T follicular helper cell (primary cell): ENCODE measurements at regions not wholly inside any gene's neighbourhood (a gene's known extent, or its start where the extent isn't known, plus 50 kb on each side); places are given as distances from the start of the nearest gene placed in this dataset.

Experiments used
- DNase-seq: peaks from one replicate; pipeline ENCODE4 v3.0.0-alpha.2; 2020; ENCODE audit warnings: low read depth

- no peak for DNase-seq
These were observed 299.0 kb downstream of the TTC6 start for GRCh38 chr14:37894463-37894862.

DNA sequence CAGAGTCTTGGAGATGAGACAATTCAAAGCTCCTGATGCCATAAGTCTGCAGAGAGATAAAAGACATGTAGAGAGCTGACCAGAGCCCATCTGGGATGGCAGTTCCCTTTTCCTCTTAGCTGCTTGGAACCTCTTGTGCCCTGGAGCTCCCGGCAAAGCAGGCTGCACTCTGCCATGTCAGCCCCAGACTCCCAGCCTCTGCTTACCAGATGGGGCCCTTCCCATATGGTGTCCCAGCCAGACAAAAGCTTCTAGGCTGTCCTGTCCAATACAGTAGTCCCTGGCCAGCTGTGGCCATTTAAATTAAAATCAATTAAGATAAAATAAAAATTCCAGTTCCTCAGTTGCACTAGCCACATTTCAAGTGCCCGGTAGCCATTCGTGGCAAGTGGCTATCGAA lies 303.9 kb downstream of the TTC6 start:
- DNase-seq: no peak

GRCh38 chr14:37900561-37900960 lies 305.1 kb downstream of the TTC6 start:
- DNase-seq: no peak

GRCh38 chr14:37901978-37902377 lies 305.7 kb upstream of the SSTR1 start:
- no peak for DNase-seq

DNA sequence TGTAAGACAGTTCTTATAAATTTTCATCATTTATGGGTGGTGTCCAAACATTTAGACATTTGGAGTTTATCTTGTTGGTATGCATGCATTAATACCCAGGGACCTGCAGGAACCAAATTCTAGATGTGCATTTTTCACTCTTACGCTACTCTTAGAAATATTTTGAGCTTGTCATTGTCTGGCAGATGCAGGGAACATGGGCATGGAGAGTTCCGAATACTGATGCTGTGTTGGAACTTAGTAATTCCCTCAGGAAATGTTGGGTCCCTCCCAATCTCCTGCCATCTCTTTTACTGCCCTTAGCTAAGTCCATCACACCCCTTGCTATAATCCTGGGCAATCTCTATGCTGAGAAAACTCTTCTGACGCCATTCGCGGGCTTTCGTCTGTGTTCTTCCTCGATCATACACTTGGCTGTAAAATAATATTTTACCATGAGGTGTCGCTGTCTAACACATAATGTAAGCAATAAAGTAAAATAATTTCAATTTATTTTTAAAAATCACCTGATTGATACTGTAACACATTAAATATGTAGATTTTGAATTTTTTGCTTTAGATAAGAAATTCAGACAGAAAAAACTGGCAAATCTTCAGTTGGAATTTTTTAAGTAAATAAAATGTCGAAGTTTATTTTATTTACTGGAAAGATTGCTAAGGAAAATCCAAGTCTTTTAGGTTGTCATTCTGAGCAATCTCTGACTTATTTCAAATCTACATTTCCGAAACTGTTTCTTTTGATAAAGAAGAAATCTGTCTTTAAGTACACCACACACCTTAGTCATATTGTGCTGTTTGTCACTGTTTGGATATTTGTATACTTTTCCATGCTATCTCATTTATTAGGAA lies 304.1 kb upstream of the SSTR1 start:
- DNase-seq: no peak

DNA sequence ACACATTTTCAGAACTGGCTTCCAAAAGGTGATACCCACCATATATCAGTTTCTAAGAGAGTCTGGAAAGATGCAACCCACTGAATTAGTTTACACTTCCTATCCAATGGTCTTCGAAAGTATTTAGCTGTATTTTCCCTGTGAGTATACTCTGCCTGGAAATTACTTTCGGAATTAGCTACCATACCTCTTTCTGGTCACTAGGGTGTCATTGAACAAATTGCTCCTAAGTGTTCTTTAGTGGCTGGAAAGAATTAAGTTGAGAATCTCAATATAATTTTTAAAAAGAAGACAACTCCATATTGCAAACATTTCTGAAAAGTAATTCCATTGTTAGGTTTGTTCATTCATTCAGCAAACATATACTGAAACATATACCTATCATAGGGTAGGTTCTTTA lies 283.1 kb upstream of the SSTR1 start:
- no peak for DNase-seq

DNA sequence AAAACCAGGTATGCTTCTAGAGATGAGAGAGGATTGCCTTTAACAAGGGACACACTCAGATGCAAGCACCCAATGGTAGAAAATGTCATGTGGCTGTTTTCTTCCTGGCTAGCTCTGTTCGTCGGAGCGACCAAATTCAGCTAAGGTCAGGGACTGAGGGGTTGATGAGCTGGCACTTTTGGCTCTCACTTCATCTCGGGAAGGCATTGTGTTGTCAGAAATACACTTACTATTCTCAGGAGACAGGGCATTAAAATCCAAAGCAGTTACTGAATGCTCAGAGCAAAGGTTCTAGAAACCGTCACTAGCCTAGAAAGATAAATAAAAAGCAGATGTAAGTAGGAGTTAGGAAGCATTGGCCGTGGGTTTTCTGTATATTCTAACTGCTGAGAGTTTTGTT lies 275.7 kb upstream of the SSTR1 start:
- DNase-seq: no peak

DNA sequence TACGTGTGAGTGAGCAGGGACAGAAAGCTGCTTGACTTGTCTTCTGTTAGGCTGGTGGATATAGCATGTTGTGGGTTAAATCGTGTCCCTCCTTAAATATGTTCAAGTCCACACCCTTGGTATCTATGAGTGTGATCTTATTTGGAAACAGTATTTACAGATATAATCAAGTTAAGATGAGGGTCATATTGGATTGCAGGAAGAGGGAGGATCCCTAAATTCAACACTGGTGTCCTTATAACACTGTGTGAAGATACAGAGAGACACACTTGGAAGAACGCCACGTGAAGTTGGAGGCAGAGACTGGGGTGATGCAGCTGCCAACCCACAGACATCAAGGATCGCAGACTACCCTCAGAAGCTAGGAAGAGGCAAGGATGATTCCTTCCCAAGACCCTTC lies 275.2 kb upstream of the SSTR1 start:
- no peak for DNase-seq

GRCh38 chr14:37936971-37937370 lies 270.7 kb upstream of the SSTR1 start:
- no peak for DNase-seq

DNA sequence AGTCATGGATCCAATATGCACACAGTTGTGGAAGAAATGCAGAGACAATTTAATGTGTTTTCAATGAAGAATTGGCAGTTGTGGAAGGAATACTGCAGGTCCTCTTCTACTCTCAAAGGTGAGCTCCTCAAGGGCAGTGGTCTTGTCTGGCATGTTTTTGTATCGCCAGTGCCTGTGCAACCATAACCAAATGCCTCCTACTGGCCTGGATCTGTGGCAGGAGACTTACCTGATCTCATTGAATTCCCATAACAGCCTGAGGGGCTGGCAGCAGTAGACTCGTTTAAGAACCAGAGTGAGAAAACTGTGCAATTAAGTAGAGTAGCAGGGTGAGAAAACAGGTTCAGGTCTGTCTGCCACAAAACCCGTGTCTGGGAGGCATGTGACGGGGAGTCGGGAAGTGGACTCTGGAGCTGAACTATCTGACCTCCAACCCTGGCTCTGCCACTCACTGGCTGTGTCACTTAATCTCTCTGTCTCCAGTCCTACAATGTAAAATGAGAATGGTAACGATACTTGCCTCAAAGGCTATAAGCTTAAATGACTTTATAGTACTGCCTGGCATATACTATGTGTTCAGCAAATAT lies 268.2 kb upstream of the SSTR1 start:
- no peak for DNase-seq

GRCh38 chr14:37945959-37946358 lies 261.7 kb upstream of the SSTR1 start:
- DNase-seq: no peak

DNA sequence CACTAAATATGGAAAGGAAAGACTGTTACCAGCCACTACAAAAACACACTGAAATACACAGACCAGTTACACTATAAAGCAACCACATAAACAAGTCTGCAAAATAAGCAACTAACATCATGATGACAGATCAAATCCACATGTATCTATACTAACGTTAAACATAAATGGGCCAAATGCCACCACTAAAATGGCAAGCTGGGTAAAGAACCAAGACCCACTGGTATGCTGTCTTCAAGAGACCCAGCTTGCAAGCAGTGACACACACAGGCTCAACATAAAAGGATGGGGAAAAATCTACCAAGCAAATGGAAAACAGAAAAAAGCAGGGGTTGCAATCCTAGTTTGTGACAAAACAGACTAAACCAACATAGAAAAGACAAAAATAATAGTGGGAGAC lies 260.9 kb upstream of the SSTR1 start:
- DNase-seq: no peak

DNA sequence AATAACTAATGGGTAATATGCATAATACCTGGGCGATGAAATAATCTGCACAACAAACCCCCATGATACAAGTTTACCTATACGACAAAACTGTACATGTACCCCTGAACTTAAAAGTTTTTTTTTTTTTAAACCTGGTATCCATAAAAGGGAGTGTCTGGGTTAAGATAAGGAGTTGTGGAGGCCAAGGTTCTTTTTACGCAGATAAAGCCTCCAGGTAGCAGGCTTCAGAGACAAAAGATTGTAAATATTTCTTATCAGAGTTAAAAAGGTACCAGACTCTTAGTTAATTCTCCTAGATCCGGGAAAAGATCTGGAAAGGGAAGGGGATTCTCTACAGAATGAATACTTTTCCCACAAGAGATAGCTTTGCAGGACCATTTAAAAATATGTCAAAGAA lies 259.4 kb upstream of the SSTR1 start:
- DNase-seq: no peak

DNA sequence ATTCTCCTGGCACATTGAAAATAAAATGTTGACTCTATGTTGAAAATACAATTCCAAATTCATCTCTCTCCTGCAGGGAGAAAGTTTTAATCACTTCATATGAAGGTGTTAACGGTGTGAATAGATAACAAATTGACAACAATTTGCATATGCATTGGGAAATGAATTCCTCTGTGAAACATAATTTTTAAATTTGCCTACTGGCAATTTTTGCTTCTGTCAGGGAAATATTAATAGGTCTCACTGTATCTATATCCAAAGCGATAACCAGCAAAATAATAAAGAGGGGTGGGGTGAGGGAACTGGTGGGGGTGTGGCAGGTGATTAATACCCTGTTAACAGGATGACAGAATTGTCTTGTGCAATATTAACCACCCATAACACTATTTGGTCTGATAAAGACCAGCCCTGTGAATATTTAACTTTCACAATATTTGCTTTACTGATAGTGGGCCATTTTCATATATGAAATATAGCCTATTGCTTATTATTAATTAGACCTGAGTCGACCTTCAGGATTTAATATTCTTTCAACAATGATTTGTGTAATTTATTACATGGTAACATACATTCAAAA lies 239.0 kb upstream of the SSTR1 start:
- DNase-seq: no peak

GRCh38 chr14:37969511-37969979 lies 238.2 kb upstream of the SSTR1 start:
- DNase-seq: no peak

DNA sequence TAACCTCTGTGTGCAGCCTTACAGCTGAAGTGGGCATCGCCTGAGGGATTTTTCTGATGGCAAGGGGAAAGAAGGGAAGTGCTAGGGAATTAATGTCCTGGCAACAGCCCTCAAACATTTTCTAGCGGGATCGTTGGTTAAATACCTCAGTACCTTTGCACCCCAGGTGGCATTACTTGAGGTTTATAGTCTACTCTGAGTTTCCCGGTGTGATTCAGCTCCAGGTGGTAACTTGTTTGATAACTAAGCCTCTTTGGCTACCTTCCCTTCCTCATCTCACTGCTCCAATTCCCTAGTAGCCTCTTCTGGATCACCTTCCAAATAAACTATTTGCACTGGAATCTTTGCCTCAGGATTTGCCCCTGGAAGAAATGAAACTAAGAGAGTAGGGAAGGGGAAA lies 237.0 kb upstream of the SSTR1 start:
- DNase-seq: no peak

- DNase-seq: no peak
These were observed 234.5 kb upstream of the SSTR1 start for GRCh38 chr14:37972941-37973887.

DNA sequence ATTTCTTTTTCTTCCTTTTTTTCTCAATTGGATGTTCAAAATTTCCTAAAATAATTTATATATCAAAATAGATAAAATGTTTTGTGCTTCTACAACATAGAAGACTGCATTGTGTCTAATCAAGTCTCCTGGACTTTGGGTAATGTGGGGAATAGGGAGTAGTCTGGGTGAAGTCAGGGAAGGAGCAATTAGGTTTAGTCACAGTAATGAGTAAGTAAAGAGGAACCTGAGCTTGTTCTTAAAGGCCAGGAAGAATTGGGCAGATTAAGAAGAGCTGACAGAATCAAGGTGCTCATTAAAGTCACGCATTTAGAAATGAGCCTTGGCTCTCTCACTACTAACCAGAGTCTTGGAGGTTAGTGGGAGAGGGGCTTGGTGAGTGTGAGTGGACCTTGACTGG lies 233.3 kb upstream of the SSTR1 start:
- no peak for DNase-seq

GRCh38 chr14:37977481-37977880 lies 230.2 kb upstream of the SSTR1 start:
- no peak for DNase-seq

DNA sequence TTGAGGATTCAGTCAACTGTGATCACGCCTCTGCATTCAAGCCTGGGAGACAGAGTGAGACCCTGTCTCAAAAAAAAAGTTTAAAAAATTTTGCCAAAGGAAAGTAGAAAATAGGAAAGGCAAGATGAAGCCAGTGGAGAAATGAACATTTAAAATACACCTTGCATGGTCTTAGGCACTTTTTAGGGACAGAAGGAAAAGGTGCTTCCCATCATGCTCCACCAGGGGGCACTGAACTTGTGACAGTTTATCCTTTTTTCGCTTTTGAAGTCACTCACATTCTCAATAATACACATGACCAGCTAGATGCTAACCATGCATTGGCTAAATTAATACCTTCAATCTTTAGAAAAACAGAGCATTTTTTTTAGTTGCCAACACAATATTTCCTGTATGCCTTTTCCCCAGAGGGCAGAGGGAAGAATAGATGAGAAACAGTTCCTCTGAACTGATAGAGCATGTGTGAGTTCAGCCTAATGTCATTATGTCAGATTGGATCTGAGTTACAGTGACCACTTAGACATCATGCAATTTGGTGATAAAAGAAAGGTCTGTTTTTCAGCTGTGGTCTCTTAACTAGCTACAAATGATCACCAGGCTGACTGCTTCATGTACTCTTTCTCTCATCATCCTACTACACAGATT lies 221.8 kb upstream of the SSTR1 start:
- DNase-seq: peak; percentile 25

GRCh38 chr14:37988472-37988871 lies 219.2 kb upstream of the SSTR1 start:
- DNase-seq: no peak

DNA sequence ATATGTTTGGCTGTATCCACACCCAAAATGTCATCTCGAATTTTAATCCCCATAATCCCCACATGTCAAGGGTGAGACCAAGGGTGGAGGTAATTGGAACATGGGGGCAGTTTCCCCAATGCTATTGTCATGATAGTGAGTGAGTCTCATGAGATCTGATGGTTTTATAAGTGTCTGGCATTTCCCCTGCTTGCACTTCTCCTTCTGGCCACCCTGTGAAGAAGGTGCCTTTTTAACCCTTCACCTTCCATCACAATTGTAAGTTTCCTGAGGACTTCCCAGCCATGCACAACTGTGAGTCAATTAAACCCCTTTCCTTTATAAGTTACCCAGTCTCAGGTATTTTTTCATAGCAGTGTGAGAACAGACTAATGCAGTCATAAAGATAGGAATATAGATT lies 216.7 kb upstream of the SSTR1 start:
- DNase-seq: no peak
